Adrenal gland (tissue), 9 donors: ENCODE measurements at regions not wholly inside any gene's neighbourhood (a gene's known extent, or its start where the extent isn't known, plus 50 kb on each side); places are given as distances from the start of the nearest gene placed in this dataset.

ENCODE experiments used
- DNase-seq, 7 donors: peaks; one replicate each; pipeline ENCODE4 v3.0.0-alpha.2; 2019 to 2020
- H3K27ac ChIP-seq, 5 donors: fragments of 200-600 bp; sonication (generic) in 4 of 5; 1 replicate in 3 of 5; 2 replicates in 2 of 5; pipeline versions ENCODE4 v1.5.1 to v1.8.0; 2016 to 2020; ENCODE audit warnings: mild to moderate bottlenecking in 1 of 5
- H3K27me3 ChIP-seq: fragments of 200-600 bp; 2 replicates; pipeline ENCODE4 v1.8.0; 2021
- H3K36me3 ChIP-seq, 2 donors: fragments of 200-600 bp; replicated peaks in 1 of 2; 1 replicate in 1 of 2; 2 replicates in 1 of 2; pipeline versions ENCODE4 v1.5.1 to v1.8.0; 2018 to 2022
- H3K4me1 ChIP-seq, 2 donors: fragments of 200-600 bp; replicated peaks in 1 of 2; 1 replicate in 1 of 2; 2 replicates in 1 of 2; pipeline versions ENCODE4 v1.5.1 to v1.8.0; 2018 to 2021
- H3K4me3 ChIP-seq, 4 donors: fragments of 200-600 bp; sonication (generic) in 3 of 4; one replicate each; pipeline ENCODE4 v1.5.1; 2016 to 2018
- H3K9me3 ChIP-seq, 3 donors: fragments of 200-600 bp; sonication (generic) in 1 of 3; replicated peaks in 1 of 3; 1 replicate in 2 of 3; 2 replicates in 1 of 3; pipeline versions ENCODE4 v1.5.1 to v1.8.0; 2016 to 2021
- CTCF ChIP-seq, 6 experiments: fragments of 450-650 bp in 4 of 6; fragments of 200-600 bp in 2 of 6; sonication (generic) in 1 of 6; IDR thresholded peaks; 1 replicate in 5 of 6; 2 replicates in 1 of 6; pipeline versions ENCODE4 v1.5.1 to v1.8.0; 2016 to 2021; ENCODE audit warnings: antibody characterized with exemption in 6 of 6, mild to moderate bottlenecking in 2 of 6, moderate library complexity in 1 of 6
- POLR2A ChIP-seq, 2 donors: fragments of 450-650 bp; IDR thresholded peaks; one replicate each; pipeline ENCODE4 v1.6.1; 2017; ENCODE audit warnings: antibody characterized with exemption in 2 of 2, mild to moderate bottlenecking in 2 of 2, moderate library complexity in 1 of 2
- WGBS, 4 donors: extraction: QIAGEN DNeasy Blood & Tissue Kit in 2 of 4; methylation state at CpG; one replicate each; pipeline versions ENCODE4 v1.1.5 to v1.1.7; 2013 to 2017; 5-methylcytosine and 5-hydroxymethylcytosine counted together
- intact Hi-C, 2 donors: fragments of 100-400 bp; cut with DNase I; formaldehyde crosslinking; loops; one replicate each; pipeline versions ENCODE4 v1.14.1 to v1.15.0; 2022 to 2023
- donor health status: healthy with polysubstance abuse.
- donor health status: Bipolar disorder and iron deficiency.
- donor health status: DM: yes; HTN: yes; CAD: no.
- donor health status: DM: no; HTN: no; CAD: no.
- donor health status: DM: no; HTN: no; CAD: no.

GRCh38 chr2:236761358-236761757, 191.7 kb downstream of the ACKR3 start:
- Histone ChIP-seq H3K27ac (no peak overlapping the region), H3K36me3 (no peaks in the 10 kb centered on the region), H3K27me3 (no peaks in the 10 kb centered on the region), H3K4me3 (no peak overlapping the region), H3K4me1 (no peaks in the 10 kb centered on the region), H3K9me3 (no peaks in the 10 kb centered on the region)
- TF ChIP-seq POLR2A (IDR thresholded peaks at IDR 0.05) (no peak), CTCF (IDR thresholded peaks at IDR 0.05) (no peak)
- no peak for DNase-seq
- 83 to 90% (median 84%) methylated on average over 3 of the region's 3 CpGs for WGBS, 4 donors
- intact Hi-C loops = no loop called here

GRCh38 chr2:236762628-236763027, 193.0 kb downstream of the ACKR3 start:
- Histone ChIP-seq H3K4me3 (no peak overlapping the region), H3K4me1 (no peaks in the 10 kb centered on the region), H3K36me3 (no peaks in the 10 kb centered on the region), H3K27ac (no peak overlapping the region), H3K27me3 (no peaks in the 10 kb centered on the region), H3K9me3 (no peaks in the 10 kb centered on the region)
- 74 to 84% (median 82%) methylated on average over 5 of the region's 5 CpGs for WGBS, 4 donors
- DNase-seq = no peak
- no peak for TF ChIP-seq CTCF (IDR thresholded peaks at IDR 0.05)
- no peak for TF ChIP-seq POLR2A (IDR thresholded peaks at IDR 0.05)
- intact Hi-C loops = no loop called here

GRCh38 chr2:236763857-236764256, 194.2 kb downstream of the ACKR3 start:
- no peak for DNase-seq
- TF ChIP-seq CTCF (IDR thresholded peaks at IDR 0.05) (no peak), POLR2A (IDR thresholded peaks at IDR 0.05) (no peak)
- Histone ChIP-seq H3K27me3 (no peaks in the 10 kb centered on the region), H3K27ac (no peak overlapping the region), H3K4me1 (no peaks in the 10 kb centered on the region), H3K36me3 (no peaks in the 10 kb centered on the region), H3K9me3 (no peaks in the 10 kb centered on the region), H3K4me3 (no peak overlapping the region)
- intact Hi-C loops = no loop called here
- WGBS, 4 donors = 77 to 89% (median 88%) methylated on average over 6 of the region's 6 CpGs

GRCh38 chr2:236764716-236765115, 195.1 kb downstream of the ACKR3 start:
- intact Hi-C loops = no loop called here
- DNase-seq = no peak

More at GRCh38 chr2:236764716-236765115, 195.1 kb downstream of the ACKR3 start:
- Histone ChIP-seq H3K36me3 (no peaks in the 10 kb centered on the region), H3K27me3 (no peaks in the 10 kb centered on the region), H3K4me1 (no peaks in the 10 kb centered on the region), H3K9me3 (no peaks in the 10 kb centered on the region), H3K4me3 (no peak overlapping the region), H3K27ac (no peak overlapping the region)
- WGBS, 4 donors = 60 to 94% (median 70%) methylated on average over 2 of the region's 2 CpGs
- TF ChIP-seq CTCF (IDR thresholded peaks at IDR 0.05) (no peak), POLR2A (IDR thresholded peaks at IDR 0.05) (no peak)
